Lower lobe of right lung (tissue), 2 donors: ENCODE measurements at regions not wholly inside any gene's neighbourhood (a gene's known extent, or its start where the extent isn't known, plus 50 kb on each side); places are given as distances from the start of the nearest gene placed in this dataset.

Source experiments
- ATAC-seq, 2 donors: fragments of 200-7000 bp; cut with Tn5 transposase; one replicate each; pipeline ENCODE4 v1.9.1; 2020 to 2022; ENCODE audit warnings: mild to moderate bottlenecking in 2 of 2, moderate library complexity in 2 of 2
- DNase-seq: peaks from one replicate; pipeline ENCODE4 v3.0.0-alpha.2; 2020
- H3K27ac ChIP-seq: fragments of 200-600 bp; one replicate; pipeline ENCODE4 v1.8.0; 2022
- H3K27me3 ChIP-seq: fragments of 200-600 bp; one replicate; pipeline ENCODE4 v1.8.0; 2022; ENCODE audit warnings: low read depth
- H3K36me3 ChIP-seq: fragments of 200-600 bp; one replicate; pipeline ENCODE4 v1.8.0; 2022; ENCODE audit warnings: mild to moderate bottlenecking
- H3K4me1 ChIP-seq: fragments of 200-600 bp; one replicate; pipeline ENCODE4 v1.8.0; 2022
- H3K4me3 ChIP-seq: fragments of 200-600 bp; one replicate; pipeline ENCODE4 v1.8.0; 2022; ENCODE audit warnings: mild to moderate bottlenecking
- H3K9me3 ChIP-seq: fragments of 200-600 bp; one replicate; pipeline ENCODE4 v1.8.0; 2022
- CTCF ChIP-seq: fragments of 200-600 bp; IDR thresholded peaks from one replicate; pipeline ENCODE4 v1.8.0; 2022; ENCODE audit warnings: antibody characterized with exemption, mild to moderate bottlenecking
- intact Hi-C: fragments of 100-400 bp; cut with DNase I; formaldehyde crosslinking; loops from one replicate; pipeline ENCODE4 v1.11.0; 2022
- donor health status: DM: no; HTN: yes; CAD: no; lungs with severe emphysema.

- intact Hi-C loops: no loop called here
- DNase-seq: no peak
Measured at GRCh38 chr6:123747515-123747914, 56.1 kb upstream of the NKAIN2 start.

GRCh38 chr6:123745895-123746294 is 57.8 kb upstream of the NKAIN2 start:
- Histone ChIP-seq H3K4me1 (no peaks in the 10 kb centered on the region), H3K27ac (no peak overlapping the region), H3K4me3 (no peak overlapping the region), H3K27me3 (no peaks in the 10 kb centered on the region), H3K36me3 (no peaks in the 10 kb centered on the region), H3K9me3 (no peaks in the 10 kb centered on the region)
- no peak for ATAC-seq
- intact Hi-C loops: no loop called here
- no peak for DNase-seq
- TF ChIP-seq CTCF: no peak

More at GRCh38 chr6:123747515-123747914, 56.1 kb upstream of the NKAIN2 start:
- no peaks in the 10 kb centered on the region for H3K4me1 ChIP-seq
- H3K27me3 ChIP-seq: no peaks in the 10 kb centered on the region
- H3K9me3 ChIP-seq: no peaks in the 10 kb centered on the region
- H3K27ac ChIP-seq: no peak overlapping the region
- no peak overlapping the region for H3K4me3 ChIP-seq
- H3K36me3 ChIP-seq: no peaks in the 10 kb centered on the region
- TF ChIP-seq CTCF: no peak
- ATAC-seq: no peak

- Histone ChIP-seq H3K27ac (no peak overlapping the region), H3K27me3 (no peaks in the 10 kb centered on the region), H3K9me3 (no peaks in the 10 kb centered on the region), H3K4me3 (no peak overlapping the region), H3K36me3 (no peaks in the 10 kb centered on the region), H3K4me1 (no peaks in the 10 kb centered on the region)
- DNase-seq: no peak
- ATAC-seq: no peak
- TF ChIP-seq CTCF: no peak
- intact Hi-C loops: no loop called here
Measured at GRCh38 chr6:123744840-123745239, 58.8 kb upstream of the NKAIN2 start.

GRCh38 chr6:123742626-123743025 is 61.0 kb upstream of the NKAIN2 start:
- Histone ChIP-seq H3K9me3 (no peaks in the 10 kb centered on the region), H3K27me3 (no peaks in the 10 kb centered on the region), H3K36me3 (no peaks in the 10 kb centered on the region), H3K4me1 (no peaks in the 10 kb centered on the region), H3K4me3 (no peak overlapping the region), H3K27ac (no peak overlapping the region)
- DNase-seq (no peak), ATAC-seq (no peak)
- no peak for TF ChIP-seq CTCF
- intact Hi-C loops: no loop called here

GRCh38 chr6:123733180-123733579 is 70.5 kb upstream of the NKAIN2 start:
- ATAC-seq (no peak), DNase-seq (no peak)
- no peak for TF ChIP-seq CTCF
- Histone ChIP-seq H3K27ac (no peak overlapping the region), H3K4me3 (no peak overlapping the region), H3K27me3 (no peaks in the 10 kb centered on the region), H3K36me3 (no peaks in the 10 kb centered on the region), H3K9me3 (no peaks in the 10 kb centered on the region), H3K4me1 (no peaks in the 10 kb centered on the region)
- intact Hi-C loops: no loop called here

- intact Hi-C loops: loop anchor here (10.0 kb wide), 1 partner anchor 302 kb away; no protein-coding TSS in a partner anchor
- no peak for DNase-seq
- Histone ChIP-seq H3K9me3 (no peaks in the 10 kb centered on the region), H3K27me3 (no peaks in the 10 kb centered on the region), H3K4me3 (no peak overlapping the region), H3K4me1 (no peaks in the 10 kb centered on the region), H3K36me3 (no peaks in the 10 kb centered on the region), H3K27ac (no peak overlapping the region)
- ATAC-seq: no peak
- TF ChIP-seq CTCF: no peak
Measured at GRCh38 chr6:123716506-123716905, 79.8 kb upstream of the TRDN start.
